ENCODE measurements at regions not wholly inside any gene's neighbourhood (a gene's known extent, or its start where the extent isn't known, plus 50 kb on each side); places are given as distances from the start of the nearest gene placed in this dataset.

DNA sequence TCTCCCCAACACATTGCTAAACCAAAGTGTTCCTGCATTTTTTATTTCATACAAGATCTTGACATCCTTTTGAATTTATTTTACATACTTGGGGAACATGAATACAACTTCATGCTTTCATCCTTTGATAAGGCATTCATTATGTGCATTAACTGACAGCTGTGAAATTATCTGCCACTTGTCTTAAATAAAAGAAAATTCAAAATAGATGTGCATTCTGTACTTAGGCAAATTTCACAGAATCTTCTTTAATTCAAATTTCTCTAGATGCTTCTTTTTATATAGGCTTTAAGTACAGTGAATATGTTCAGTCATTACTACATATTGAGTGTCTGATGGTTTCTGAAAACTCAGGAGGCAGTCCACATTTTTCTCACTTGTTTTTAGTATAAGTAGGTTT lies 518.1 kb downstream of the EPHA5 start:
- Mint-ChIP-seq H3K4me3 (no peak overlapping the region), H3K27me3 (no peaks in the 10 kb centered on the region), H3K27ac (no peak overlapping the region), H3K9me3 (ENCODE audit: insufficient read depth) (peaks cover 6% of the 10 kb centered on the region), H3K4me1 (no peaks in the 10 kb centered on the region)
- Histone ChIP-seq H2AFZ (ENCODE audit: insufficient read depth, low read depth, low read length, poor library complexity, severe bottlenecking) (no peak overlapping the region), H3K9ac (ENCODE audit: low read length) (no peak overlapping the region), H3K4me2 (replicated peaks; ENCODE audit: low read depth, low read length, poor library complexity, severe bottlenecking) (no peak overlapping the region), H3K9me3 (ENCODE audit: control extremely low read depth in 1 of 3, control insufficient read depth in 2 of 3, insufficient read depth in 1 of 3, low read length in 2 of 3) (no peaks in the 10 kb centered on the region), H4K20me1 (ENCODE audit: control insufficient read depth, insufficient read depth, low read length, poor library complexity, severe bottlenecking) (no peaks in the 10 kb centered on the region), H3K4me3 (ENCODE audit: control extremely low read depth in 1 of 5, extremely low read depth in 1 of 5, insufficient read depth in 1 of 5, low read depth in 2 of 5, low read length in 4 of 5) (no peak overlapping the region), H3K4me1 (ENCODE audit: control insufficient read depth in 2 of 2, insufficient read depth in 2 of 2, low read length in 2 of 2) (no peaks in the 10 kb centered on the region), H3K36me3 (replicated peaks in 1 of 2; ENCODE audit: control extremely low read depth in 1 of 2, control insufficient read depth in 1 of 2, extremely low read depth in 1 of 2, insufficient read depth in 2 of 2, low read length in 1 of 2) (no peaks in the 10 kb centered on the region), H3K79me2 (ENCODE audit: control insufficient read depth, insufficient read depth, low read length) (no peaks in the 10 kb centered on the region), H3K27me3 (replicated peaks in 1 of 4; ENCODE audit: control extremely low read depth in 1 of 4, control insufficient read depth in 3 of 4, insufficient read depth in 4 of 4, low read length in 3 of 4) (no peaks in the 10 kb centered on the region), H3K27ac (ENCODE audit: low read length in 2 of 2) (no peak overlapping the region)
- intact Hi-C loops (cut with micrococcal nuclease): no loop called here
- ATAC-seq (ENCODE audit: low read depth): no peak
- no peak for DNase-seq
- POLR2A ChIA-PET: no interaction called here
- TF ChIP-seq, protein P1, sequence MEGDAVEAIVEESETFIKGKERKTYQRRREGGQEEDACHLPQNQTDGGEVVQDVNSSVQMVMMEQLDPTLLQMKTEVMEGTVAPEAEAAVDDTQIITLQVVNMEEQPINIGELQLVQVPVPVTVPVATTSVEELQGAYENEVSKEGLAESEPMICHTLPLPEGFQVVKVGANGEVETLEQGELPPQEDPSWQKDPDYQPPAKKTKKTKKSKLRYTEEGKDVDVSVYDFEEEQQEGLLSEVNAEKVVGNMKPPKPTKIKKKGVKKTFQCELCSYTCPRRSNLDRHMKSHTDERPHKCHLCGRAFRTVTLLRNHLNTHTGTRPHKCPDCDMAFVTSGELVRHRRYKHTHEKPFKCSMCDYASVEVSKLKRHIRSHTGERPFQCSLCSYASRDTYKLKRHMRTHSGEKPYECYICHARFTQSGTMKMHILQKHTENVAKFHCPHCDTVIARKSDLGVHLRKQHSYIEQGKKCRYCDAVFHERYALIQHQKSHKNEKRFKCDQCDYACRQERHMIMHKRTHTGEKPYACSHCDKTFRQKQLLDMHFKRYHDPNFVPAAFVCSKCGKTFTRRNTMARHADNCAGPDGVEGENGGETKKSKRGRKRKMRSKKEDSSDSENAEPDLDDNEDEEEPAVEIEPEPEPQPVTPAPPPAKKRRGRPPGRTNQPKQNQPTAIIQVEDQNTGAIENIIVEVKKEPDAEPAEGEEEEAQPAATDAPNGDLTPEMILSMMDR (IDR thresholded peaks at IDR 0.05): no peak
- no peak for TF ChIP-seq EZH2 (IDR thresholded peaks at IDR 0.05; ENCODE audit: borderline replicate concordance, insufficient read depth, low read depth, low read length, poor library complexity, severe bottlenecking)
- CTCF ChIA-PET: no interaction called here

GRCh38 chr4:65139998-65140397 lies 530.3 kb downstream of the EPHA5 start:
- peaks cover 1 to 8% (median 8%) of the 10 kb centered on the region in 3 donors for H3K9me3 ChIP-seq (ENCODE audit: control extremely low read depth in 1 of 3, control insufficient read depth in 2 of 3, insufficient read depth in 1 of 3, low read length in 2 of 3)
- Mint-ChIP-seq H3K4me3 (no peak overlapping the region), H3K27ac (no peak overlapping the region), H3K27me3 (no peaks in the 10 kb centered on the region), H3K4me1 (no peaks in the 10 kb centered on the region), H3K9me3 (ENCODE audit: insufficient read depth) (peaks cover 8% of the 10 kb centered on the region)
- H3K9ac ChIP-seq (ENCODE audit: low read length): no peak overlapping the region
- H3K4me2 ChIP-seq (replicated peaks; ENCODE audit: low read depth, low read length, poor library complexity, severe bottlenecking): no peak overlapping the region
- no peaks in the 10 kb centered on the region for H3K79me2 ChIP-seq (ENCODE audit: control insufficient read depth, insufficient read depth, low read length)
- H3K4me3 ChIP-seq (ENCODE audit: control extremely low read depth in 1 of 5, extremely low read depth in 1 of 5, insufficient read depth in 1 of 5, low read depth in 2 of 5, low read length in 4 of 5): no peak overlapping the region
- no peak overlapping the region for H3K27ac ChIP-seq (ENCODE audit: low read length in 2 of 2)
- ChIA-PET POLR2A (no interaction called here), CTCF (no interaction called here)
- no peaks in the 10 kb centered on the region for H3K36me3 ChIP-seq (replicated peaks in 1 of 2; ENCODE audit: control extremely low read depth in 1 of 2, control insufficient read depth in 1 of 2, extremely low read depth in 1 of 2, insufficient read depth in 2 of 2, low read length in 1 of 2)
- DNase-seq (no peak), ATAC-seq (ENCODE audit: low read depth) (no peak)
- H3K27me3 ChIP-seq (replicated peaks in 1 of 4; ENCODE audit: control extremely low read depth in 1 of 4, control insufficient read depth in 3 of 4, insufficient read depth in 4 of 4, low read length in 3 of 4): no peaks in the 10 kb centered on the region
- TF ChIP-seq, protein P1 (IDR thresholded peaks at IDR 0.05): no peak
- no peak for TF ChIP-seq EZH2 (IDR thresholded peaks at IDR 0.05; ENCODE audit: borderline replicate concordance, insufficient read depth, low read depth, low read length, poor library complexity, severe bottlenecking)
- H3K4me1 ChIP-seq (ENCODE audit: control insufficient read depth in 2 of 2, insufficient read depth in 2 of 2, low read length in 2 of 2): no peaks in the 10 kb centered on the region
- WGBS (ENCODE audit: insufficient coverage): no CpG with 5 or more reads among the region's 1 CpG
- no peaks in the 10 kb centered on the region for H4K20me1 ChIP-seq (ENCODE audit: control insufficient read depth, insufficient read depth, low read length, poor library complexity, severe bottlenecking)
- intact Hi-C loops (cut with micrococcal nuclease): no loop called here
- H2AFZ ChIP-seq (ENCODE audit: insufficient read depth, low read depth, low read length, poor library complexity, severe bottlenecking): no peak overlapping the region

All from B cell (primary cell).